ENCODE measurements at regions not wholly inside any gene's neighbourhood (a gene's known extent, or its start where the extent isn't known, plus 50 kb on each side); places are given as distances from the start of the nearest gene placed in this dataset.

DNA sequence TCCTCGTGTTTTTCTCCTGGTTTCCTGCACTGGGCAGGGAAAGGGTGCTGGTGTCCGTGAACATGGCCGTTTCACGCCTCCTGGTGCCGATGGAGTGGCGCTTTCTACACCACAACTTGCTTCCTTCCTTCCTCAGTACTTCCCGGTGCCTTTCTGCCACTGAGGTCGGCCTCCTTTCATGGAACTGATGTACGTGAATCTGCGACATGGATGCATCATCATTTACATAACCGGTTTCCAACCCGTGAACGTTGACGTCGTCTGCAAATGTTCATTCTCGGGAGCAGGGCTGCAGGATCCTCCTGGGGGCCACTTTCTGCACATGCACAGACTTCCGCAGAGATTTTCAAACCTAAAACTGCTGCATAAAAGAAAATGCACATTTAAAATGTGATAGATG is 474.4 kb downstream of the BRD1 start:
- no peak overlapping the region for H3K4me3 ChIP-seq (ENCODE audit: low read length)
- TF ChIP-seq, protein P1, sequence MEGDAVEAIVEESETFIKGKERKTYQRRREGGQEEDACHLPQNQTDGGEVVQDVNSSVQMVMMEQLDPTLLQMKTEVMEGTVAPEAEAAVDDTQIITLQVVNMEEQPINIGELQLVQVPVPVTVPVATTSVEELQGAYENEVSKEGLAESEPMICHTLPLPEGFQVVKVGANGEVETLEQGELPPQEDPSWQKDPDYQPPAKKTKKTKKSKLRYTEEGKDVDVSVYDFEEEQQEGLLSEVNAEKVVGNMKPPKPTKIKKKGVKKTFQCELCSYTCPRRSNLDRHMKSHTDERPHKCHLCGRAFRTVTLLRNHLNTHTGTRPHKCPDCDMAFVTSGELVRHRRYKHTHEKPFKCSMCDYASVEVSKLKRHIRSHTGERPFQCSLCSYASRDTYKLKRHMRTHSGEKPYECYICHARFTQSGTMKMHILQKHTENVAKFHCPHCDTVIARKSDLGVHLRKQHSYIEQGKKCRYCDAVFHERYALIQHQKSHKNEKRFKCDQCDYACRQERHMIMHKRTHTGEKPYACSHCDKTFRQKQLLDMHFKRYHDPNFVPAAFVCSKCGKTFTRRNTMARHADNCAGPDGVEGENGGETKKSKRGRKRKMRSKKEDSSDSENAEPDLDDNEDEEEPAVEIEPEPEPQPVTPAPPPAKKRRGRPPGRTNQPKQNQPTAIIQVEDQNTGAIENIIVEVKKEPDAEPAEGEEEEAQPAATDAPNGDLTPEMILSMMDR (IDR thresholded peaks at IDR 0.05; ENCODE audit: insufficient read depth, low read depth, low read length, missing control alignments): no peak
- no peak for DNase-seq (ENCODE audit: low read depth)

DNA sequence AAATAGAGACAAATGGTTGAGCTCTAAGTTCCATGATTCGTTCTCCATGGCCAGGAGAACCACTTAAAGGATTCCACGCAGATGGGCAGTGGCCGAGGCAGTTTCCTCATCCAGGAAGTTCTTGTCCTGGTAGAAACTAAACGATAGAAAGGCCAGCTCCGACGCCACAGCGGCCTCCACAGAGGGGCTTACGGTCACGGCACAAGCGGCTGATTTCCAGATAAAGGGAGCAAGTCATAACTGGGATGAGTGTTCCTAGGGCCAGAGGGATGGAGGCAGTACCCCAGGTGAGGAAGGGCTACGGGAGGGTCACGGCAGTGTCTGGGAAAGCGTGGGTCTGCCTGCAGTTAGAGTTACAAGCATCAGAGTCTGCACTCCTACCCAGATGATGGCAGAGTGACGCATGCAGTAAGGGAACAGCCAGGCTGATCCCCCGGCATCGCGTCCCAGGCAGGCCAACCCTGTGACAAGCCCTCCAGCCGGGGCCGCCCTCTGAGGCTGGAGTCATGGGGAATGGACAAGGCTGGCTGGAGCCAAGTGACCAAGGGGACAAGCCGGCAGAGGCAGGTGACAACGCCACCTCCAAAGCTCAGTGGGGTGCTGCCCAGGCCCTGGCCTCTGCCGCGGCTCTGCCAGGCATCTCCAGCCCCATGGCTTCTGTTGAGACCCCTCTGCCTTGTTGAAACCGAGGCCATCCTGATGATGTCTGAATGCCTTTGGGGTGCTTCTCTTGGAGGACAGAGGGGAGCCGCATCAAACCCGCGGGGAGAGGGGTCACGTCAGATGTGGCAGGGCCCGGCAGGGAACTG is 475.1 kb downstream of the BRD1 start:
- no peak for DNase-seq (ENCODE audit: low read depth)
- TF ChIP-seq, protein P1 (IDR thresholded peaks at IDR 0.05; ENCODE audit: insufficient read depth, low read depth, low read length, missing control alignments): no peak
- H3K4me3 ChIP-seq (ENCODE audit: low read length): no peak overlapping the region

DNA sequence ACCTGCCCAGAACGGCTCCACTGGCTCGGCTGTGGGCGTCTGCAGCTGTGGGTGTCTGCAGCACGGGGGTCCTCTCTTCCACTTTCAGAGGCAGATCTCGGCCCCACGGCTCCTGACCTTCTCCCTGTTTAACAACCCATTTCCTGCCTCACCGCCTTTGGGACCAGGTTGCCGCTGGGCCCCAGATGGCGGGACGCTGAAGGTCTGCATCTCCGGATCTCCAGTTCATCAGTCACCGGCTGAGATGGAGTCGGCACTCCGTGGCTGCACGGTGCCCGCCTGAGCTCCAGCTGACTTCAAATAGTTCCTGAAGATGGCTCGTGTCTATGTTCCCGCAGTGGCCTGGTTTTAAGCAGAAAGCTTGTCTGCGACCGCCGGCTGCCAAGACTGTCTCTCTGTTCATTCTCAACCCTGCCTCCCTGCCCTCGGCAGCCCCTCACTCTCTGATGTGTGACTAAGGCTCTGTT is 475.9 kb downstream of the BRD1 start:
- DNase-seq (ENCODE audit: low read depth): no peak
- no peak overlapping the region for H3K4me3 ChIP-seq (ENCODE audit: low read length)
- TF ChIP-seq, protein P1 (IDR thresholded peaks at IDR 0.05; ENCODE audit: insufficient read depth, low read depth, low read length, missing control alignments): no peak

DNA sequence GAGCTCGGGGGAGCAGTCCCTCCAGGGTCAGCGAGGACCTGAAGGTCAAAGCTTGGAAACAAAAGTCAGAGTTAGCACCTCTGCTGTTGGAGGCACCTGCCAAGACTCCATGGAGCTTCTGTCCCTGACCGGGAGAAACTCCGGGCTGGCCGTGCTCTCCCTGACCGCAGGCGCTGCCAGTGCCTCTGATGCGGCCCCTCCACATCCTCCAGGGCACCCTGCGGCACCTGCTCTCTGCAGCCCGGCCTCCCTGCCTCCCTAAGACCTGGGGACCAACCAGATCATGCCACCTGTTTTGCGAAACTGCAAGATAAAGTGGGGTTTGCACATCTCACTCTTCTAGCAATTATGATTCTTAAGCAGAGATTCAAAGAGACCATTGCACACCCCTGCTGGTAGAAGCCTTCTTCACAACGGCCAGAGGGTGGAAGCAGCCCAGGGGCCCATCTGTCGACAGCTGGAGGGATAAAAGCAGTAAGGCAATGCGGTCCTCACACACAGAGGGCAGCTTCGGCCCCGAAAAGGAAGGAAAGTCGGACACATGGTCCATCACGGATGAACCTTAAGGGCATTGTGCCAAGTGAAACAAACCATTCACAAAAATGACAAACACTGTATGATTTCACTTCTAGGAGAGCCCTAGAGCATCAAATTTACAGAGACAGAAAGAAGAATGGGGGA is 477.1 kb downstream of the BRD1 start:
- H3K4me3 ChIP-seq (ENCODE audit: low read length): no peak overlapping the region
- no peak for DNase-seq (ENCODE audit: low read depth)
- TF ChIP-seq, protein P1 (IDR thresholded peaks at IDR 0.05; ENCODE audit: insufficient read depth, low read depth, low read length, missing control alignments): no peak

DNA sequence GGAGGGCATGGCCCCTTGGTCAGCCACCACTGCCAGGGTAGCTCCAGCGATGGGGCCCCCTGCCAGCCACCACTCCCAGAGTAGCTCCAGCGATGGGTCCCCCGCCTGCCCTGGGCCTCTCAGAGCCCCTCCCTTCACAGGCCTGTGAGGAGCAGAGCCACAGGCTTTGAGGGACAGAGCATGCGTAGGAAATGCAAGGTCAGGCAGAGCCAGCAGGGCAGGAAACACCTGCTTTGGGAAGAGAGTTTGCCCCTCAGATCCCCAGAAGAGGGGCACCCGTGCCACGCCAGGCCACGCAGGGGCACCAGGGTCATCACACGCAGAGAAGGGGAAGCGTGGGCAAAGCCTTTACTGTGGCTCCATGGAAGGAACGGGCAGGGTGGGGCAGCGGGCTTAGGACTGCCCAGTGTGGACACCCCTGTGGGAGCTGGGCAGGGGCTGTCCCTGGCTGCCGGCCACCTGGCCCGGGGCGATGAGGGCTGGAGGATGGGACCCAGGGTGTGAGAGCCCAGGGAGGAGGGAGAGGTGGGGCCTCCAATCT is 477.8 kb downstream of the BRD1 start:
- DNase-seq (ENCODE audit: low read depth): no peak
- H3K4me3 ChIP-seq (ENCODE audit: low read length): no peak overlapping the region
- TF ChIP-seq, protein P1 (IDR thresholded peaks at IDR 0.05; ENCODE audit: insufficient read depth, low read depth, low read length, missing control alignments): no peak

DNA sequence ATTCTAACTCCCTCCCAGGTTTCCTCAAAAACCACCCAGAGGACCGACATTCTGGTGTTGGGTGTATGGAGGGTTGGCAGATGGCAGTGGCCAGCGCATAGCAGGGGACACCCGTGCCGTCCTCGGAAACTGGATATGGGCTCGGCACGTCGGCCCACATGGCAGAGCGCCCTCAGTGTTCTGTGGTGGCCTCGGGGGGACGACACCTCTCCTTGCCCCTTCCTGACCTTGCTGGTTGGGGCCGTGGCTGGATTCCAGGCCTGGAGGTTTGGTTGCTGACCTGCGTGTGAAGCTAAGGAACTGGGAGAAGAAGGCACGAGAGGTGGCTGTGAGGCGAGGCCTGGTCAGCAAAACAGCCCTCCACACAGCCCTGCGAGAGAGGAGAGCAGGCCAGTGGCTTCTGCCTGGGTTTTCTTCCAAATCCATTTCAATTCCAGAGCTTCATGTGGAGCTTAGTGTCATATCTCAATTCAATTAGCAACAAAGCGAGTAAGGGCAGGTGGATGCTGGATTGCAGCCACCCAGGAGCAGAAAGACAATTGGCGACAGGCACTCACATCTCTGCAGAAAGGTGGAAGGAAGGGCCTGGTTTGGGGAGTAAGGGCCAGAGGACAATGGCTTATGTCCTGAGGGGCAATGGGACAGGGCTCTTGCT is 478.4 kb downstream of the BRD1 start:
- no peak for DNase-seq (ENCODE audit: low read depth)
- TF ChIP-seq, protein P1 (IDR thresholded peaks at IDR 0.05; ENCODE audit: insufficient read depth, low read depth, low read length, missing control alignments): no peak
- no peak overlapping the region for H3K4me3 ChIP-seq (ENCODE audit: low read length)

All from epithelial cell of esophagus (primary cell).